SKM-1 treated with dmso at 0.1 percent for 144 hours (cell line): ENCODE measurements at regions not wholly inside any gene's neighbourhood (a gene's known extent, or its start where the extent isn't known, plus 50 kb on each side); places are given as distances from the start of the nearest gene placed in this dataset.
"Not testable (repeated sequence)": the region's sequence is repeated elsewhere in the genome, so short reads cannot be mapped to it uniquely, and the experiment has no call there.

Source experiments
- DNase-seq: peaks from one replicate; lab custom pipeline; 2025; ENCODE audit not compliant: unreplicated experiment; lab: John Stamatoyannopoulos, UW

DNA sequence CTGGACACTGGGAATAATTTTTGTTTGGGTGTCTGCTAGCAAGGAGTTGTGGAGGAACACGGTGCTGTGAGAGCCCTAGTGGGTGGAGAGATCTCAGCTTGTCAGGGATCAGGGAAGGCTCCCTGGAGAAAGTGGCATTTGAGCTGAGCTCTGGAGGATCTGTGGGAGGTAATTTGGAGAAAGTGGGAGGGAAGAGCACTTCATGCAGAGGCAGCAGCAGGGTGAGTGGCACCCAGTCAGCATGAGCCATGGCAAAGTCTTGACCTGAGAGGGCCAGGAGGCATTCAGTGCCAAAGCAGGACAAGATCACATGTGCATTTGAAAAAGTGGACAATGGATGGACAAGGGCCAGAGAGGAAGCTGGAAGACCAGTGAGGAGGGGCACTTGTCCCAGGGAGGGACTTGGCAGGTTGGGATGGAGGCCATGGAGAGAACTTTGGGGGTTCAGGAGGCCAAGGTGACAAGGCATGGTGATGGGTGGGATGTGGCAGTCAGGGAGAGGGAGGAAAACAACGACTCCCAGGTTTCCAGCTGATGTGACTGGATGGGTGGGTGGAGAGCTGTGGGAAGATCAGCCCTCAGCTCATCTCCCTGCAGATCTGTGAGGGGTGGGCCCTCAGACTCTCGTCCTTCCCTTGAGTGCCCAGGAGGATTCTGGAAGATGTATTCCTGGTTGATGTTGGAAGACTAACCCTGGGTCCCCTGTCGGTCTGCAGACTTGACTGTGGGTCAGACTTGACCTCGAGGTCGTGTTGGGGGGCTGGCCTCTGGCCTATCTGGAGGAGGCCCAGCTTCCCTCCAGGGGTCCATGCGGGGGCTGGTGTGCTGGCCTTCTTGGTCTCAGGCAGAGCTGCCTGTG, 68.9 kb upstream of the PITX1 start:
- DNase-seq = no peak

DNA sequence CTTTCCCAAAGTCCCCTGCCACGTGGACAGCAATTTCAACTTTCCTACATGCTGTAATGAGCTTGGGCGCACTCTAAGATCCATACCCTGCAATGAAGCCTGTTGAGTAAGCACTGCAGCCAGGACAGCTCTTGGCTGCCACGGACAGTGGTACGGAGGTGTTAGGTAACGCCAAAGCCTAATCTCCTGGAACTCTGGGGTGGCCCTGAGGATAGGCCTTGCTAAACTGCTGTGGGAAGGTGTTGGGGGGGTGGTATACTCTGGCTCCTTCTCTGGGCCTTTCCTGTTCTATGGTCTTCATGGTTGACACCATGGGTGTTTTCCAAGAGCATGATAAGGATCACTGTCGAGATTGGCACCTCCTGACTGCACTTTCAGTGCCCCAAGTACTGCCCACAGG, 66.4 kb upstream of the PITX1 start:
- DNase-seq = no peak

GRCh38 chr5:135100011-135100410, 66.0 kb upstream of the PITX1 start:
- no peak for DNase-seq

DNA sequence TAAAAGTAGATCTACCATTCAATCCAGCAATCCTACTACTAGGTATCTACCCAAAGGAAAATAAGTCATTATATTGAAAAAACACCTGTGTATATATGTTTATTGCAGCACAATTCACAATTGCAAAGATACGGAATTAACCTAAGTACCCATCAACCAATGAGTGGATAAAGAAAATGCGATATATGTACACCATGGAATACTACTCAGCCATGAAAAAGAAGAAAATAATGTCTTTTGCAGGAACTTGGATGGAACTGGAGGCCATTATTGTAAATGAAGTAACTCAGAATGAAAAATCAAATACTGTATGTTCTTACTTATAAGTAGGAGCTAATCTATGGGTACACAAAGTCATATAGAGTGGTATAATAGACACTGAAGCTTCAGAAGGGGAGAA, 63.4 kb upstream of the PITX1 start:
- no peak for DNase-seq

- DNase-seq = no peak
Measured at GRCh38 chr5:135095871-135096270, 61.8 kb upstream of the PITX1 start.

DNA sequence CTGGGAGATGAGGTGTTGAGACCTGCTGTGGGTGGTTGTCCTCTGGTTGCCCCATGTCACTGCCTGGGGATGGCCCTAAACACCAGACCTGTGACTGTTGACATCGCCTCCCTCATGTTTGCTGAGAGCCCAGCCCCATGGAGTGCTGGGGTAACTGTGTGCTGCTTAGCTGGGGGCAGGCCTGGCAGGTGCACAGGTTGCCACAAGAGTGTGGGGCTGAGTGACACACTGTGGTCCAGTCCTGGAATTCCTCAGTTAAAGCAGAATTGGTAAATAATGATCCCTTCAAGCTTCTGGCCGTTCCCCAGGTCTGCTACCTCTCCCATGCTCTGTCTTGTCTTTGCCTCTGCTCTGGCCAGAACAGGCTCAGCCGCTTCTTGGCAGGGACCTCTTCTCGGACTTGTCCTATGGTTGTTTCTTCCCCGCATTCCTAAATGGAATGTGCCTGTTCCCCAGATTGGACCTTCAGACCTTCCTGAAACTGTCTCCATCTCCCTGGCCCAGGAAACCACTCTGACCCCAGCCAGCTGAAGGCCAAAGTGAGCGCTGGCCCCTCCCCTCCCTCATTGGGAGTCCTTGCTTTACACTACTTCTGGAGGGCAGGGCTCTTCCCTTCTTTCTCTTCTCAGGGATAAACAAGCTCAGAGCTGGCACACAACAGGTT, 61.2 kb upstream of the PITX1 start:
- no peak for DNase-seq

DNA sequence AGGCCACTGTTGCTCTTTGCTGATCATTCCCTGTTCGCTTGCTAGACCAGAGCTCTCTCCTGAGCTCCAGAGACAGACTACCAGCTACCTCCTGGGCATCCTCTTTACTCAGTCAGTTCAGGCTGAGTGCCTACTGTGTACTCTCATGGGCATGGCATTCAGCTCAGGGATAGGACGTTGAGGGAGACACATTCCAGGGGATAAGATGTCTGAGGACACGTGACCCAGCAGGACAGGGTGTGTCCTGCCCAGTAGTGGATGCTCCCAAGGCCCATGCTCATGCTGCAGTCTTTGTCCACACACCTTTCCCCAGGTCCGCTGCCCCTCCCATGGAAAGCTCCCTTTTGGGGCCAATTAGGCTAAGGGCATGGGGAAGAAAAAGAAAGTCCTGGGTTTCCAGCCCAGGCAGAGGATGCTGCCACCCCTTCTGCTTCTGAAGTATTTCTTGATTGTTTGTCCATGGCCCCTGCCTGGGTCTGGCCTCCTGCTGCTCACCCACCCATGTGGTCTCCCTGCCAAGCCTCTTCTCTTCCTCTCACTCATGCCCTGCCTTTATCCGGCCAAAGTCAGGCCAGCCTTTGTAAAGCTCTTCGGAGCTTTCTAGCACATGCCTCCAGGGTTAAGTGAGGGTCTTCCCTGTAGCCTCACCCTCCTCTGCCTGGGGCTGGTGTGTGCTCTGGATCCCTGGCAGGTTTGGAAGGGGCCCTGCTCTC, 60.5 kb upstream of the PITX1 start:
- no peak for DNase-seq

DNA sequence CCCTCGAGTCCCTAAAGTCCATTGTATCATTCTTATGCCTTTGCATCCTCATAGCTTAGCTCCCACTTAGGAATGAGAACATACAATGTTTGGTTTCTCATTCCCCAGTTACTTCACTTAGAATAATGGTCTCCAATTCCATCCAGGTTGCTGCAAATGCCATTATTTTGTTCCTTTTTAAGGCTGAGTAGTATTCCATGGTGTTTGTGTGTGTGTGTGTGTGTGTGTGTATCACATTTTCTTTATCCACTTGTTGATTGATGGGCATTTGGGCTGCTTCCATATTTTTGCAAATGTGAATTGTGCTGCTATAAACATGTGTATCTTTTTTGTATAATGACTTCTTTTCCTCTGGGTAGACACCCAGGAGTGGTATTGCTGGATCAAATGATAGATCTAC, 59.5 kb upstream of the PITX1 start:
- DNase-seq = not testable (repeated sequence)

DNA sequence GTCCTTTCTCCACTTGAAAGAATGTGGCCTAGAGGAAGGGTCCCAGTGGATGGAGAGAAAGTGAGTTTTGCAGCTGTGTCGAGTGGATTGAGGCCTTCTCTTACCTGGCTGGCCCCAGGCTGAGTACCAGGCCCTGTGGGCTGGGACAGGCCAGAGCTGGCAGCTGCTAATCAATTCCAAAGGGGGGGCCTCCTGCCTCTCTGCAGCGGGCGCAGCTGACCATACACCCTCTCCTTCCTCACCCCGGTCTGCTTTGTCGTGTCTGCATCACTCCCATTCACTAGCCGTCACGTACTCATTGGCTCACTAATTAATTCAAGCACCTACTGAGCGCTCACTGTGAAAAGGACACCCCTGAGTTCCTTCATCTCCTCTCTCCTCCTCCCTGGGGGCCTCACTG, 58.4 kb upstream of the PITX1 start:
- no peak for DNase-seq

- no peak for DNase-seq
Measured at GRCh38 chr5:135091286-135091685, 57.3 kb upstream of the PITX1 start.

DNA sequence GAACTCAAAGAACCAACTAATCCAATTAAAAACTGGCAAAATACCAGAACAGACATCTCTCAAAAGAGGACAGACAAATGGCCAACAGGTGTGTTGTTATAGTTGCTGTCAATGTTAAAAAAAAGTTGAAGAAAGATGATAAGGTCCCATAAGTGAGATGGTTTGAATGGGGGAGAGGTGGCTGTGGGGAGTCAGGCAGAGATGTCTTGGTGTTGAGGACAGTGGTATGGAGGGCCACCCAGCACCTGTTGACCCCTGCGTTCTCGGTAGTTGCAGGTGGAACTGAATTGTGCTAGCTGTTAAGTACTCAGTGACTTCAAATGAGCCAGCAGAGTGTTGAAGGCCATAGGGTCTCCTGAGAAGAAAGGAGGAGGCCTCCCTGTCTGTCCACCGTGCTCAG, 55.9 kb upstream of the PITX1 start:
- no peak for DNase-seq

DNA sequence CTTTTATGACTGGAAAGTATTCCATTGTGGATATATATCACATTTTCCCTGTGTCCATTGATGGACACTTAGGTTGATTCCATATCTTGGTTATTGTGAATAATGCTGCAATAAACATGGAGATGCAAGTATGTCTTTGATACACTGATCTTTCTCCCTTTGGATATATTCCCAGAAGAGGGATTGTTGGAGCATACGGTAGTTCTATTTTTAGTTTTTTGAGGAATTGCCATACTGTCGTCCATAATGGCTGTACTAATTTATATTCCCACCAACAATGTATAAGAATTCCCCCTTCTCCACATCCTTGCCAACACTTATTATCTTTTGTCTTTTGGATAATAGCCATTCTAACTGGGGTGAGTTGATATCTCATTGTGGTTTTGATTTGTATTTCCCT, 54.9 kb upstream of the PITX1 start:
- DNase-seq = no peak

DNA sequence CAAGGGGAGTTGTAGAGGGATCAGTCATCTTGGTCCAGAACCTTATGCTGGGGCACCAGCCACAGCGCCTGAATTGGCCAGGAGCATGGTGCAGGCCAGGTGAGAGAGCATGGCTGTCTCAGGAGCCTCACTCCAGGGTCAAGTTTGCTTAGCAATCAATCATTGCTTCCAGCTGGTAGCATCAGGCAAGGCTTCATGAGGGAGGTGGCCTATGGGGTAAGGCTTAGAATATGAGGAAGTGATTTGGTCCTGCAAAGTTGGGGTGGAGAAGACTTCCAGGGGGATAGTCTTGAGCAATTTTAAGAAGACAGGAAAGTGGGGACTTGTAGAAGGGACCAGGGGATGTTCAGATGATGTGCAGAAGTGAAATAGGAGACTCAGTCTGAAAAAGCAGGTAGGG, 53.9 kb upstream of the PITX1 start:
- DNase-seq = no peak

- no peak for DNase-seq
Measured at GRCh38 chr5:135085936-135086725, 52.1 kb upstream of the PITX1 start.

DNA sequence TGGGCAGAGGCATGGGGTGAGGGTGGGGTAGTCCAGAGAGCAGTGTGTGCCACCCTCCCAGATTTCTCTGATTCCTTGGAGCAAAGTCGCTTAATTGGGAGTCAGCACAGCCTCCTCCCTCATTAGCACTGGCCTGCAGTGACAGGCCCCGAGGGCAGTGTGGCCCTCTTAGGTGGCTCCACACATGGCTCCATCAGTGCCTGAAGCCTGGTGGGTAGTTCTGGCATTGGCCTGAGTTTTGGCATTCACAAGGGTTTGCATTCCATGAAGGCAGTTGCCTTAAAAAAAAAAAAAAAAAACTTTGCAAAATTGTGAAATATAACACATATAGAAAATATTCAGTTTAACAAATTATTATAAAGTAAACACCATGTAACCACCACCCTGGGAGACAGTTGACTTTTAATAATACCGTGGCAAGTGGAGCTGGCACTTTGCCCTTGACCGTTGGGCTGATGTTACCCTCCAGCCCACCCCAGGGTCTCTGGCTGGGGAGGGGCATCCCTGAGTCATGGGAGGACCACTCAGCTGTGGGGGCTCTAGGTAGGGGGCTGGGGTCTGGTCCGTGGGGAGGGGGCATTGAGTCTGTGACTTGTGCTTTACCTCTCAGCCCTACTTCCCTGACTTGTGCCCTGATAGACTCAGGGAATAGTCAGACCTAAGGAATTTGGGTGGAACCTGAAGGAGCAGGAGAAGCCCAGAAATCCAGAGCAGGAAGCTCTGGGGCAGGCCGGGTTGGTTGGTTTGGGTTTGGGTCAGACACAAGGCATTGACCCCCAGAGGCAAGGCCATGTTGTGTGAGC, 51.3 kb upstream of the PITX1 start:
- DNase-seq = no peak
